ENCODE measurements at regions not wholly inside any gene's neighbourhood (a gene's known extent, or its start where the extent isn't known, plus 50 kb on each side); places are given as distances from the start of the nearest gene placed in this dataset.

DNA sequence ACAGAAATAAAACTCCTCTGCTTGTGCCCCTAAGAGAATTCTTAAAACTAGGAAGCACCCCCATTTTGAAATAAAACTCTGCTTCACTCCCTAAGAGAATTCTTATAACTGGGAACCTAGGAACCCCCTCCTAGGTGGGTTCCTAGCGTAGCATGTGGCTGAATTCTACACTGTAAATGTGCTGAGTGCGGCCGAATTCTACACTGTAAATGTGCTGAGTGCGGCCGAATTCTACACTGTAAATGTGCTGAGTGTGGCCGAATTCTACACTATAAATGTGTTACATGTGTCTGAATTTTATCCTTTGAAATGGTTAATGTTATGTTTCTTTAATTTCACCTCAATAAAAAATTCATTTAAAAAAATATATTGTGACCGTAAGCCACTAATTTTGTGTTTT is 79.3 kb downstream of the PSMB1 start:
- intact Hi-C loops (cut with DNase I; ENCODE audit: low total_unique reads) = no loop called here
- Histone ChIP-seq H3K4me3 (no peak overlapping the region), H3K4me1 (no peaks in the 10 kb centered on the region), H3K36me3 (no peaks in the 10 kb centered on the region), H3K9me3 (no peaks in the 10 kb centered on the region), H3K27ac (no peak overlapping the region), H3K27me3 (peaks cover 9% of the 10 kb centered on the region)
- WGBS, 2 donors (ENCODE audit: low coverage in 1 of 2) = 95 to 96% methylated on average over 7 of the region's 7 CpGs
- DNase-seq = no peak
- TF ChIP-seq EP300 (IDR thresholded peaks at IDR 0.05; ENCODE audit: low read depth) = no peak
- no peak for TF ChIP-seq POLR2A (IDR thresholded peaks at IDR 0.05)
- TF ChIP-seq POLR2AphosphoS5 (IDR thresholded peaks at IDR 0.05) = no peak
- TF ChIP-seq, protein P1, sequence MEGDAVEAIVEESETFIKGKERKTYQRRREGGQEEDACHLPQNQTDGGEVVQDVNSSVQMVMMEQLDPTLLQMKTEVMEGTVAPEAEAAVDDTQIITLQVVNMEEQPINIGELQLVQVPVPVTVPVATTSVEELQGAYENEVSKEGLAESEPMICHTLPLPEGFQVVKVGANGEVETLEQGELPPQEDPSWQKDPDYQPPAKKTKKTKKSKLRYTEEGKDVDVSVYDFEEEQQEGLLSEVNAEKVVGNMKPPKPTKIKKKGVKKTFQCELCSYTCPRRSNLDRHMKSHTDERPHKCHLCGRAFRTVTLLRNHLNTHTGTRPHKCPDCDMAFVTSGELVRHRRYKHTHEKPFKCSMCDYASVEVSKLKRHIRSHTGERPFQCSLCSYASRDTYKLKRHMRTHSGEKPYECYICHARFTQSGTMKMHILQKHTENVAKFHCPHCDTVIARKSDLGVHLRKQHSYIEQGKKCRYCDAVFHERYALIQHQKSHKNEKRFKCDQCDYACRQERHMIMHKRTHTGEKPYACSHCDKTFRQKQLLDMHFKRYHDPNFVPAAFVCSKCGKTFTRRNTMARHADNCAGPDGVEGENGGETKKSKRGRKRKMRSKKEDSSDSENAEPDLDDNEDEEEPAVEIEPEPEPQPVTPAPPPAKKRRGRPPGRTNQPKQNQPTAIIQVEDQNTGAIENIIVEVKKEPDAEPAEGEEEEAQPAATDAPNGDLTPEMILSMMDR (IDR thresholded peaks at IDR 0.05) = no peak
- in situ Hi-C loops (cut with MboI; ENCODE audit: low pct_ligation_motif_present in 1 of 4, low pct_unique_long_range_greater_than_20kb in 1 of 4, low sequenced_read_pairs in 3 of 4) = no loop called here

- H3K9me3 ChIP-seq = no peaks in the 10 kb centered on the region
- no peak overlapping the region for H3K4me3 ChIP-seq
- WGBS, 2 donors (ENCODE audit: low coverage in 1 of 2) = 43% methylated on average over 4 of the region's 4 CpGs; no CpG with 5 or more reads in 1 of the 2 donors
- H3K27me3 ChIP-seq = peaks cover 9% of the 10 kb centered on the region
- TF ChIP-seq POLR2AphosphoS5 (IDR thresholded peaks at IDR 0.05) (no peak), POLR2A (IDR thresholded peaks at IDR 0.05) (no peak), EP300 (IDR thresholded peaks at IDR 0.05; ENCODE audit: low read depth) (no peak)
- TF ChIP-seq, protein P1 (IDR thresholded peaks at IDR 0.05) = no peak
- no peak for DNase-seq
- no peaks in the 10 kb centered on the region for H3K36me3 ChIP-seq
- H3K27ac ChIP-seq = no peak overlapping the region
- in situ Hi-C loops (cut with MboI; ENCODE audit: low pct_ligation_motif_present in 1 of 4, low pct_unique_long_range_greater_than_20kb in 1 of 4, low sequenced_read_pairs in 3 of 4) (no loop called here), intact Hi-C loops (cut with DNase I; ENCODE audit: low total_unique reads) (no loop called here)
- no peaks in the 10 kb centered on the region for H3K4me1 ChIP-seq
Observed at GRCh38 chr6:170473301-170473717, 79.8 kb downstream of the PSMB1 start.

DNA sequence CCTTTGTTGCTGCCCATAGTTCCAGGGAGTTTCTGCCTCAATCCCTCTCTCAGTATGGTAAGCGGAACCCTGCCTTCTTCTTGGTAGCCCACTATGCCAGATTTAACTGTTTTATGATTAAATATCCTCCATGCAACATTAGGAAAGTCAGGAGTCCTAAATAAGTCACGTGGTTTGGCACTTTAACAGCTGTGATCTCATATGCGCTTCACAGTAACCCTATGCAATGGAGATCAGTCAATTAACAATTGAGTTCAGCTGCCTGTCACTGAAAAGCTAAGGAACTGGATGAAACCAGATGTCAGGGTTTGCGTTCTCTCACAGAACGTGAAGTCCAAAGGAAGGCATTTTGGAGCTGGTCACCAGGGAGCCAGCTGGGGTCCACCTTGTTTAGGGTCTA is 81.6 kb downstream of the PSMB1 start:
- intact Hi-C loops (cut with DNase I; ENCODE audit: low total_unique reads) (no loop called here), in situ Hi-C loops (cut with MboI; ENCODE audit: low pct_ligation_motif_present in 1 of 4, low pct_unique_long_range_greater_than_20kb in 1 of 4, low sequenced_read_pairs in 3 of 4) (no loop called here)
- DNase-seq = no peak
- TF ChIP-seq POLR2A (IDR thresholded peaks at IDR 0.05) (no peak), EP300 (IDR thresholded peaks at IDR 0.05; ENCODE audit: low read depth) (no peak), POLR2AphosphoS5 (IDR thresholded peaks at IDR 0.05) (no peak)
- TF ChIP-seq, protein P1 (IDR thresholded peaks at IDR 0.05) = no peak
- no peaks in the 10 kb centered on the region for H3K4me1 ChIP-seq
- 87% methylated on average over 5 of the region's 5 CpGs; no CpG with 5 or more reads in 1 of the 2 donors for WGBS, 2 donors (ENCODE audit: low coverage in 1 of 2)
- H3K9me3 ChIP-seq = no peaks in the 10 kb centered on the region
- no peaks in the 10 kb centered on the region for H3K36me3 ChIP-seq
- peaks cover 9% of the 10 kb centered on the region for H3K27me3 ChIP-seq
- no peak overlapping the region for H3K27ac ChIP-seq
- no peak overlapping the region for H3K4me3 ChIP-seq

DNA sequence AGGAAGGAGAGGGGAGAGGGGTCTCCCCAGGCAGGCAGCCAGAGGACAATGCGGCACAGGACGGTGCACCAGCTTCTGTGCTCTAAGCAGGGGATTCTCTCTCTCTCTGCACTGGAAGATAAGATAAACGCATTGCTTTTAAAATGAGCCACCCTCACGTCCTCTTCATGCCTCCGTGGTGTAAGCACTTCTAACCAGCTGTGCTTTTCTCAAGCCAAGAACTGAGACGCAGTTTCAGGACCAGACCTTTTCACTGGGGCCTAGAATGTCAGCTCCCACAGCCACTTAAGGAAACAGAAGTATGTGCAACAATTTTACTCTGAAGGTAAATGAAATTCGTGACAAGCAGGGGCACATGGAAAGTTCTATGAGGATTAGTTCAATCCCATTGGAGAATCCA is 82.4 kb downstream of the PSMB1 start:
- H3K9me3 ChIP-seq = no peaks in the 10 kb centered on the region
- no peak overlapping the region for H3K27ac ChIP-seq
- DNase-seq = no peak
- TF ChIP-seq POLR2A (IDR thresholded peaks at IDR 0.05) = no peak
- no peak for TF ChIP-seq EP300 (IDR thresholded peaks at IDR 0.05; ENCODE audit: low read depth)
- TF ChIP-seq POLR2AphosphoS5 (IDR thresholded peaks at IDR 0.05) = no peak
- TF ChIP-seq, protein P1 (IDR thresholded peaks at IDR 0.05) = no peak
- peaks cover 9% of the 10 kb centered on the region for H3K27me3 ChIP-seq
- H3K36me3 ChIP-seq = no peaks in the 10 kb centered on the region
- no peaks in the 10 kb centered on the region for H3K4me1 ChIP-seq
- intact Hi-C loops (cut with DNase I; ENCODE audit: low total_unique reads) (no loop called here), in situ Hi-C loops (cut with MboI; ENCODE audit: low pct_ligation_motif_present in 1 of 4, low pct_unique_long_range_greater_than_20kb in 1 of 4, low sequenced_read_pairs in 3 of 4) (no loop called here)
- H3K4me3 ChIP-seq = no peak overlapping the region
- WGBS, 2 donors (ENCODE audit: low coverage in 1 of 2) = 54 to 71% methylated on average over 4 to 7 of the region's 7 CpGs

Measured in transverse colon (tissue), 4 donors.